D721Med (cell line): ENCODE measurements at regions not wholly inside any gene's neighbourhood (a gene's known extent, or its start where the extent isn't known, plus 50 kb on each side); places are given as distances from the start of the nearest gene placed in this dataset.
"Not testable (repeated sequence)": the region's sequence is repeated elsewhere in the genome, so short reads cannot be mapped to it uniquely, and the experiment has no call there.

Source experiments
- DNase-seq: peaks from one replicate; pipeline ENCODE4 v3.0.0; 2011; ENCODE audit warnings: low spot score; ENCODE audit not compliant: insufficient read length
- FAIRE-seq: peaks from 2 replicates; lab custom pipeline; 2011; peaks lifted over from hg19 to GRCh38; lab: Jason Lieb, UNC
- TF ChIP-seq, protein P1 (sequence below): IDR thresholded peaks from 2 replicates; pipeline ENCODE4 v1.5.1; 2012; ENCODE audit warnings: mild to moderate bottlenecking, control low read depth; ENCODE audit not compliant: insufficient read depth; ENCODE audit errors: missing control alignments

DNA sequence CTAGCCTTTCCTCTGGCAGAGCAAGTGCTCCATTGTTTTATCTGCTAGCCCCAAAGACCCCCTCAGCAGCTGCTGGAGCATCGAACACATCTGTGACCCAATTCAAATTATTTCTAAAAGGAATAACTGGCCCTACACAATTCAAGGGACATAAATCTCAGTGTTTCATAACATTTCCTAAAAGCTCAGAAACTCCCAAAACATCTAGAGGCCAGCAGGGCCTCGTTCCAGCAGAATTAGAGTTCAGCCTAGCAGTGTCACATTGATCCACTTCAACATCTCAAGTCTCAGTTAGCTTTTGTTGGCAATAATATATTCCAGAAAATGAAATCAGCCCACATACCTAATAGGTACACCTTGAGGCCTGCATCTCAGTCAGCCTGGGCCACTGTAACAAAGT, 179.1 kb downstream of the ETAA1 start:
- FAIRE-seq (no peak), DNase-seq (no peak)
- TF ChIP-seq, protein P1, sequence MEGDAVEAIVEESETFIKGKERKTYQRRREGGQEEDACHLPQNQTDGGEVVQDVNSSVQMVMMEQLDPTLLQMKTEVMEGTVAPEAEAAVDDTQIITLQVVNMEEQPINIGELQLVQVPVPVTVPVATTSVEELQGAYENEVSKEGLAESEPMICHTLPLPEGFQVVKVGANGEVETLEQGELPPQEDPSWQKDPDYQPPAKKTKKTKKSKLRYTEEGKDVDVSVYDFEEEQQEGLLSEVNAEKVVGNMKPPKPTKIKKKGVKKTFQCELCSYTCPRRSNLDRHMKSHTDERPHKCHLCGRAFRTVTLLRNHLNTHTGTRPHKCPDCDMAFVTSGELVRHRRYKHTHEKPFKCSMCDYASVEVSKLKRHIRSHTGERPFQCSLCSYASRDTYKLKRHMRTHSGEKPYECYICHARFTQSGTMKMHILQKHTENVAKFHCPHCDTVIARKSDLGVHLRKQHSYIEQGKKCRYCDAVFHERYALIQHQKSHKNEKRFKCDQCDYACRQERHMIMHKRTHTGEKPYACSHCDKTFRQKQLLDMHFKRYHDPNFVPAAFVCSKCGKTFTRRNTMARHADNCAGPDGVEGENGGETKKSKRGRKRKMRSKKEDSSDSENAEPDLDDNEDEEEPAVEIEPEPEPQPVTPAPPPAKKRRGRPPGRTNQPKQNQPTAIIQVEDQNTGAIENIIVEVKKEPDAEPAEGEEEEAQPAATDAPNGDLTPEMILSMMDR = no peak

DNA sequence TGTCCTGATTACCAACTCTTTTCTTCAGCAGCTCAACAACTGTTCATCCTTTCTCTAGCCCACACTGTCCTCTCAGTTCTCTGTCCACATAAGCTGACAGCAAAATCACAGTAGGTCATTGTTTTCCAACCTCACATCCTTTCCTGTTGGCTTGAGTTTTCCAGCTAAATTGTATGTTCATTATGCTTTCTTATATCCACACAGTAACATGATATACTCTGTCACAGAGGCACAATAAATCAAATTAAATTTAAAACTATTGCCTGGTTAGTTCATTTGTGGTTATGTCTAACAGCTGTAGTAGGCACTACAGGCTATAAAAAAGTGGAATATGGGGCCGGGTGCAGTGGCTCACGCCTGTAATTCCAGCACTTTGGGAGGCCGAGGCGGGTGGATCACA, 179.9 kb downstream of the ETAA1 start:
- DNase-seq = no peak
- TF ChIP-seq, protein P1 = no peak
- FAIRE-seq = no peak

DNA sequence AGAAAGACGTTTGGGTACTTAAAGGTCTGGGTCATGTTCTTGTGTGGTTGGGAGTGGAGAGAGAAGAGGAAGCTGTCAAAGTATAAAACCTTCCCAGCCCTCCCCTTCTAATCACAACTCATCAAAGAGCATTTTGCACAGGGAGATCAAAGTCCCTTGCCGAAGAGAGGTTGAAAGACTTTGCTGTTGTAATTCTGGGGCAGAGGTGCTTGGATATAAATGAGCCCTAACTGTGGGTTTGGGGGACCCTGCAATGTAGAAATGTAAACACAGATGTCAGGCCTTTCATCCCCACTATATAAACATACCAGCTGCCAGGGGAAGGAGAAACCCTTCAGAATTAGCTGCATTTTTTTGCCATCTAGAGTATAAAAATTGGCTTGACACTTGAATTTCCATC, 182.1 kb downstream of the ETAA1 start:
- DNase-seq (no peak), FAIRE-seq (no peak)
- TF ChIP-seq, protein P1 = no peak

DNA sequence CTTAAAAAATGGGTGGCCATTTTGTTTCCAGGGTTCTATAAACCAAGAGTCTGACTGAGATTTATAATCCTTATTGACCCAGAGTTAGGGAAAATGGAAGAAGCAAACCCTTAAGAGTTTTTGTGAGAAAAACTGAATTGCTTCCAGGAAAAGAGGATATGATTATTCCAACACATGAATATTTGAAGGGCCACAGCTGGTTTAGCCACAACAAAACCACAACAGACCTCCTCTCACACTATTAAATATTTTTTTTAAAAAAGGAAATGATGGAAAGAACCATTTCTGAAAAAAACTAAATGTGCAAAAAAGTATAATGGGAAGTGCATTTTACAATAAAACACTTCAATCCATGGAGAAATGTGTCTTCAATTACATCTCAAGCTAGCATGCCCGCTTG, 182.7 kb downstream of the ETAA1 start:
- TF ChIP-seq, protein P1 = no peak
- no peak for FAIRE-seq
- DNase-seq = no peak

DNA sequence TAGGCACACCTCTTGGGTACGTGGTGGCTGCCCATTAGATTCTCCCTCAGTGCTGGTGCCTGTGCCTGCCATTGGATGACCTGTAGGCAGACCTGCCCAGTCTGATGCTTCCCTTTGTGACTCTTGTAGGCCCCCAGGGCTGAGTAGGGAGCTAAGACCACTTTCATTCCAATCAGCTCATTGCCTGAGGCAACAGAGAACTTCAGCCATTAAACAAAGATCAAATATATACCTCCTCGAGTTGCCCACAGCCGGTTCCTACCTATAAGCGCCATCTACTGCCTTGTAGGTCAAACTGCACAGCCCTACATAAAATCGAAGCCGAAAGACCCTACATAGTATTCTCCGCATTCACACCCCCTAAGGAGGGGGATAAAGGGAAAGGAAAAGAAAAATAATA, 184.6 kb downstream of the ETAA1 start:
- FAIRE-seq (no peak), DNase-seq (no peak)
- TF ChIP-seq, protein P1 = no peak

DNA sequence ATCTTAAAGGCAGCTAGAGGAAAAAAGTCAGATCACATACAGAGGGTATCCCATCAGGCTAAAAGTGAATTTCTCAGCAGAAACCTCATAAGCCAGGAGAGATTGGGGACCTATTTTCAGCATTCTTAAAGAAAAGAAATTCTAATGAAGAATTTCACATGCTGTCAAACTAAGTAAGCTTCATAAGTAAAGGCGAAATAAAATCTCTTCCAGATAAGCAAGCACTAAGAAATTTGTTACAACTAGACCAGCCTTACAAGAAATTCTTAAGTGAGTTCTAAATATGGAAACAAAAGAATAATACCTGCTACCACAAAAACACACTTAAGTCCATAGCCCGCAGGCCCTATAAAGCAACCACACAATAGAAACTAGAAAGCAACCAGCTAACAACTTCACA, 186.1 kb downstream of the ETAA1 start:
- no peak for DNase-seq
- FAIRE-seq = no peak
- TF ChIP-seq, protein P1 = no peak

DNA sequence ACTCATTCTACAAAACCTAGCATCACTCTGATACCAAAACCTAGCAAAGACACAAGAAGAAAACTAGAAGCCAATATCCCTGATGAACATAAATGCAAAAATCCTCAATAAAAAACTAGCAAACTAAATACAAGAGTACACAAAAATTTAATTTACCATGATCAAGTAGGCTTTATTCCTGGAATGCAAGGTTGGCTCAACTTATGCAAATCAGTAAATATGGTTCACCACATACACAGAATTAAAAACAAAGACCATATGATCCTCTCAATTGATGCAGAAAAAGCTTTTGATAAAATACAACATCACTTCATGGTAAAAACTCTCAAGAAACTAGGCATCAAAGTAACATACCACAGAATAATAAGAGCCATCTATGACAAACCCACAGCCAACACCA, 188.3 kb downstream of the ETAA1 start:
- FAIRE-seq = no peak
- no peak for DNase-seq
- TF ChIP-seq, protein P1 = no peak

DNA sequence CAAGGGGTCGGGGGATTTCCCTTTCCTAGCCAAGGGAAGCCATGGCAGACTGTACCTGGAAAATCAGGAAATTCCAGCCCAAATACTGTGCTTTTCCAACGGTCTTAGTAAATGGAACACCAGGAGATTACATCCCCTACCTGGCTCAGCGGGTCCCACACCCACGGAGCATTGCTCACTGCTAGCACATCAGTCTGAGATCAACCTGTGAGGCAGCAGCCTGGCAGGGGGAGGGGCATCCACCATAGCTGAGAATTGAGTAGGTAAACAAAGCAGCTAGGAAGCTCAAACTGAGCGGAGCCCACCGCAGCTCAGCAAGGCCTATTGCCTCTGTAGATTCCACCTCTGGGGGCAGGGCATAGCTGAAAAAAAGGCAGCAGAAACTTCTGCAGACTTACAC, 192.0 kb downstream of the ETAA1 start:
- DNase-seq, FAIRE-seq: not testable (repeated sequence)

DNA sequence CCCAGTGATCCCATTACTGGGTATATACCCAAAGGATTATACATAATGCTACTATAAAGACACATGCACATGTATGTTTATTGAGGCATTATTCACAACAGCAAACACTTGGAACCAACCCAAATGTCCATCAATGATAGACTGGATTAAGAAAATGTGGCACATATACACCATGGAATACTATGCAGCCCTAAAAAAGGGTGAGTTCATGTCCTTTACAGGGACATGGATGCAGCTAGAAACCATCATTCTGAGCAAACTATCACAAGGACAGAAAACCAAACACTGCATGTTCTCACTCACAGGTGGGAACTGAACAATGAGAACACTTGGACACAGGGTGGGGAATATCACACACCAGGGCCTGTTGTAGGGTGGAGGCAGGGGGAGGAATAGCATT, 197.4 kb downstream of the ETAA1 start:
- not testable (repeated sequence) for DNase-seq

More for the DNA sequence above, 197.4 kb downstream of the ETAA1 start:
- FAIRE-seq = not testable (repeated sequence)
